HCT116 (cell line): ENCODE measurements at regions not wholly inside any gene's neighbourhood (a gene's known extent, or its start where the extent isn't known, plus 50 kb on each side); places are given as distances from the start of the nearest gene placed in this dataset.

Experiments
- EZH2phosphoT487 ChIP-seq: fragments of 200-600 bp; IDR thresholded peaks from 2 replicates; pipeline ENCODE4 v1.6.1; 2018; ENCODE audit warnings: antibody characterized with exemption, borderline replicate concordance
- POLR2A ChIP-seq: IDR thresholded peaks from 2 replicates; pipeline ENCODE4 v1.7.0; 2011; ENCODE audit warnings: borderline replicate concordance; ENCODE audit not compliant: insufficient read depth, insufficient read length; ENCODE audit errors: extremely low read depth
- TF ChIP-seq, protein P1 (sequence below), 3 experiments: fragments of 200-600 bp in 1 of 3; sonication (generic) in 1 of 3; IDR thresholded peaks in 2 of 3; conservative IDR thresholded peaks in 1 of 3; 2 replicates each; pipeline ENCODE4 v1.5.1; 2012 to 2017; ENCODE audit warnings: low read depth in 2 of 3, low read length in 2 of 3, antibody characterized with exemption in 1 of 3, borderline replicate concordance in 1 of 3, control low read depth in 1 of 3, mild to moderate bottlenecking in 1 of 3, mixed read lengths in 1 of 3, mixed run types in 1 of 3, moderate library complexity in 1 of 3; ENCODE audit not compliant: insufficient read depth in 1 of 3

DNA sequence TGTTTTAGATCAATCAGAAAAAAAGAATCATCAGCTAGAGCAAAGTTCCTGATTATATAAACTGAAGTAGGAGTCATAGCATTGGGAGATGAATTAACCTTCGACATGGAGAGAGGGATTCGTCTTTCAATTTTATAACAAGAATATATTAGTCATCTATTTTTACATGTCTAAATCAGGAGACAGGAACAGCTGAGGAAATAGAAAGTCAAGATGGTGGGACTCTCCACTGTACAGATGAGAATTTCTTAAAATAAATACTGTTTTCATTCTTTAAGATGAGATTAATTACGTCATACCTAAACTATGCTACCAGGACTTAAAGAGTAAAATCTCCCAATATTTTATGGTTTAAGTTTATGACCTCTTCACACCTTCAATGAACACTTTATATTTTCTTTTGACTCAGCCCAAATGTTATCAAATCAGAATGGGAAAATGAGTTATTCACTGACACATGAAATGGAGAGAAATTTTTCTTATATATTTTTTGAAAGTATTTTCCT, 1137.7 kb downstream of the EPHA7 start:
- TF ChIP-seq EZH2phosphoT487: no peak
- TF ChIP-seq, protein P1, sequence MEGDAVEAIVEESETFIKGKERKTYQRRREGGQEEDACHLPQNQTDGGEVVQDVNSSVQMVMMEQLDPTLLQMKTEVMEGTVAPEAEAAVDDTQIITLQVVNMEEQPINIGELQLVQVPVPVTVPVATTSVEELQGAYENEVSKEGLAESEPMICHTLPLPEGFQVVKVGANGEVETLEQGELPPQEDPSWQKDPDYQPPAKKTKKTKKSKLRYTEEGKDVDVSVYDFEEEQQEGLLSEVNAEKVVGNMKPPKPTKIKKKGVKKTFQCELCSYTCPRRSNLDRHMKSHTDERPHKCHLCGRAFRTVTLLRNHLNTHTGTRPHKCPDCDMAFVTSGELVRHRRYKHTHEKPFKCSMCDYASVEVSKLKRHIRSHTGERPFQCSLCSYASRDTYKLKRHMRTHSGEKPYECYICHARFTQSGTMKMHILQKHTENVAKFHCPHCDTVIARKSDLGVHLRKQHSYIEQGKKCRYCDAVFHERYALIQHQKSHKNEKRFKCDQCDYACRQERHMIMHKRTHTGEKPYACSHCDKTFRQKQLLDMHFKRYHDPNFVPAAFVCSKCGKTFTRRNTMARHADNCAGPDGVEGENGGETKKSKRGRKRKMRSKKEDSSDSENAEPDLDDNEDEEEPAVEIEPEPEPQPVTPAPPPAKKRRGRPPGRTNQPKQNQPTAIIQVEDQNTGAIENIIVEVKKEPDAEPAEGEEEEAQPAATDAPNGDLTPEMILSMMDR (IDR thresholded peaks at IDR 0.05 in 2 of 3, conservative IDR thresholded peaks at IDR 0.05 in 1 of 3; ENCODE audit: borderline replicate concordance in 1 of 3, insufficient read depth in 1 of 3, low read depth in 2 of 3, low read length in 2 of 3): no peak
- TF ChIP-seq POLR2A: no peak
